Spleen (tissue), 7 donors: ENCODE measurements at regions not wholly inside any gene's neighbourhood (a gene's known extent, or its start where the extent isn't known, plus 50 kb on each side); places are given as distances from the start of the nearest gene placed in this dataset.

ENCODE experiments used
- CTCF ChIP-seq, 11 experiments: fragments of 200-600 bp in 7 of 11; fragments of 450-650 bp in 4 of 11; sonication (generic) in 4 of 11; IDR thresholded peaks in 8 of 11; conservative IDR thresholded peaks in 3 of 11; 1 replicate in 7 of 11; 2 replicates in 4 of 11; pipeline versions ENCODE4 v1.4.0 to v1.8.0; 2016 to 2021; ENCODE audit warnings: antibody characterized with exemption in 11 of 11, inconsistent platforms in 4 of 11, mild to moderate bottlenecking in 1 of 11
- POLR2A ChIP-seq, 3 donors: fragments of 450-650 bp; IDR thresholded peaks; one replicate each; pipeline ENCODE4 v1.5.1; 2017; ENCODE audit warnings: antibody characterized with exemption in 3 of 3, mild to moderate bottlenecking in 1 of 3
- donor health status: DM: no; HTN: no; CAD: no; lungs with moderate emphysema.
- donor health status: DM: no; HTN: no; CAD: no.
- donor health status: DM: no; HTN: no; CAD: no.

- TF ChIP-seq CTCF (IDR thresholded peaks at IDR 0.05 in 8 of 11, conservative IDR thresholded peaks at IDR 0.05 in 3 of 11): no peak
- no peak for TF ChIP-seq POLR2A (IDR thresholded peaks at IDR 0.05)
Observed at GRCh38 chr9:26574898-26575440, 317.6 kb downstream of the CAAP1 start.
